ENCODE measurements at regions not wholly inside any gene's neighbourhood (a gene's known extent, or its start where the extent isn't known, plus 50 kb on each side); places are given as distances from the start of the nearest gene placed in this dataset.
"Not testable (repeated sequence)": the region's sequence is repeated elsewhere in the genome, so short reads cannot be mapped to it uniquely, and the experiment has no call there.

DNA sequence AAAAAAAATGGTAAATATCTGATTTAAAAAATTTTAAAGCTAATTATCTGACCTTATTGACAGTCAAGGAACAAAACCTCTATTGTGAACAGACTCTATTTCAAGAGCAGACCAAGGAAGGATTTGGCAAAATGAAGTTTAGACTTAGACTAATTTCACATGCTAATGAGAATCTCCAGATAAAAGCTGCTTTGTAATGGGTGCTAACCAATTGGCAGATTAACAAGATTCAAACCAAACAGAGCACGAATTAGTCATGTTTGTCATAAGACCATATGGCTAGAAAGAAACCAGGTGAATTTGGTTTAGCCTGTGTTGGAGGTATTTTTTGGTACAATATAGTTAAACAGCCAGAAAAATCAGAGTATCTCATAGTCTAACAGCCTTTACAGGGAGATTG, 429.1 kb upstream of the NFE2L3 start:
- peak; percentile 17 for DNase-seq

DNA sequence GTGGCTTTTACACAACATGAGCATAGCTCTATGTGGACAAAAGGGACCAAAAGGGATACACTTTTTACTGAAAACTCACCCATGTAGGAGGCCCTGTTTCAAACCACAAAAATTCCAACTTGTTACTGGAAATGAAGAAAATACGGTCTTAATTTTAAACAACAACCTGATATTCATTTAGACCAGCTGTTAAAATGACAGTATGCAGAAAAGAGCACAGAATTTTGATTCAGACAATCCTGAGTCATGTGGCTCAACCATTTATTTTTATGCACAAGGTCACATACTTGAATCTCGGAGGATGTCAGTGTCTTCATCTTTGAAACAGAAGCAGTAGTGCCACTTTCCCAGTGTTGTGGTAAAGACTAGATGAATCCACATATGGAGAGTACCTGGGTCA, 426.5 kb upstream of the NFE2L3 start:
- no peak for DNase-seq

DNA sequence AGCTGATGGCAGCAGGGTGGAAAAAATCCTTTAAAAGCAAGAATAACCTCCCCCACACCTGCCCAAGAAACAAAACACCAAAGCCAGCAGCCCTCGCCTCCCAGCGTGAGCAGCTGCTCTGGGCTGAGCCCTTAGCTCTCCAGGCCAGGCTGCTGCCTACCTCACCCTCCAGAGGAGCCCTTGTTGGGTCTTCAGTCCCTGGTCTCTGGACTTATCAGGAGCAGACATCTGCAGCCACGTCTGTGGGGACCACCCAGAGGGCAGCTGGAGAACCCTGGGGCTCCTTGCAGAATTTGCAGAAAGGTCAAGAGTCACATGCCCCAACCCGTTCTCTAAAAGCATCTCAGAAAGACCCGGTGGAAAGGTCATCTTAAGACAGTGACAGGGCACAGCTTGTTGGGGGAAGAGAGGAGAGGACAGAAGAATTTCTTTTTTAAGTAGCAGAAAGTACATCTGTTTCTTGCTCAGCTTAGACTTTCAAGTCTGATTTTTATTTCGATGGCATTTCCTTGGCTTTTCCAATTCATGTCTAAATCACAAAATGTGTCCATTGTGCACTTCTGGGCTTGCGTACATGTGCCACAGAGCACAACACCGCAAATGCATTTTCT, 425.7 kb upstream of the NFE2L3 start:
- DNase-seq, result peak; percentile 73

DNA sequence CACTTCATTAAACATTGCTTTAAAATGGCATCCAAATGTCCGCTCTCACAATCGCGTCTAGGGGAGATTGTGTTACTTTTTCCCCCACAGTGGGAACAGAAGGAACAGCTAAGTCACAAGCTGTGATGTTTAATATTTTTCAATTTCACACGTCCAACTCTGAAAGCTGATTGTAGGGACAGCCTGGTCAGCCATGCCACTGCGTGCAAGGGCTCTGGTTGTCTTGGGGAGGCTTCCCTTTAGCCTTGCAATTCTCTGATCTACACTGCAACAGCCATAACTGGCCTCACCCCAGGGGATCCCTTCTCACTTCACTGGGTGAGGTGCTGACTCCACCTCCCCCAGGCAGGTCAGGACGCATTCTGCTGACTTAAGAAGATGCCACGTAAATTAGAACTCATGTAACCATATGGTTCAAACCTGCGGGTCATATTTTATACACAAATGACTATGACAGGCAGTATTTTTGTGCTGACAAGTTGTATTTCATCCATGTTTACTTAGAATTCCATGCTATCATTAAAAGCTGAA, 425.2 kb upstream of the NFE2L3 start:
- DNase-seq, result peak; percentile 93

DNA sequence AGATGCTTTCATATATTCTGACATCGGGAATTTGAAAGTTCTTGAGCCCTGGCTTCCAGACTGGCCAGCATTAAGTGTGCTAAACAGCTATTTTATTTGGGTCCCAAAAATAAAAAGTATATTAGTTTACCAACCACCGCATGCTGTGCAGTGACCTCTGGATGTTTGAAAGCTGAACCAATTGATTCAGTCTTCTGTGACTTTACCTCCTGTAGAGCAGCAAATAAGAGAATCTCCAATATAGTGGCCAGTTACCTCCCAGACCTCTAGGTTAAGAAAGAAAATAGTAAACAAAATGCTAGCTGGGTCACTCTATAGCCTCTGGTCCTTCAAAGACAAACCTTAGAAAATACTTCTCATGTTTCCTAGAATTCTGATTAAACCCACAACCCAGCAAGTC, 424.6 kb upstream of the NFE2L3 start:
- DNase-seq, result no peak

DNA sequence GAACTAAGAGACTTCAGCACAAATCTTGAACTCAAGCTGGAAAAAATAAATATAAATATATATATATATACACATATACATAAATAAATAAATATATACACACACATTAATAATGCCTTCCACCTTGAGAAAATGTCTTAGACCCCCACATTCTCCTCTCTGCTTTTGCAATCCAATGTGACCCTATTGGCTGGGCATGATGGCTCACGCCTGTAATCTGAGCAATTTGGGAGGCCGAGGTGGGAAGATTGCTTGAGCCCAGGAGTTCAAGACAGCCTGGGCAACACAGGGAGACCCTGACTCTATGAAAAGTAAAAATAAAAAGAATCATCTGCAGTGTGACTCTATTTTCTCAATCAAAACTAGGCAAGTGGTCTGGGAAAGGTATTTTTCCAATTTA, 424.1 kb upstream of the NFE2L3 start:
- DNase-seq, result no peak

DNA sequence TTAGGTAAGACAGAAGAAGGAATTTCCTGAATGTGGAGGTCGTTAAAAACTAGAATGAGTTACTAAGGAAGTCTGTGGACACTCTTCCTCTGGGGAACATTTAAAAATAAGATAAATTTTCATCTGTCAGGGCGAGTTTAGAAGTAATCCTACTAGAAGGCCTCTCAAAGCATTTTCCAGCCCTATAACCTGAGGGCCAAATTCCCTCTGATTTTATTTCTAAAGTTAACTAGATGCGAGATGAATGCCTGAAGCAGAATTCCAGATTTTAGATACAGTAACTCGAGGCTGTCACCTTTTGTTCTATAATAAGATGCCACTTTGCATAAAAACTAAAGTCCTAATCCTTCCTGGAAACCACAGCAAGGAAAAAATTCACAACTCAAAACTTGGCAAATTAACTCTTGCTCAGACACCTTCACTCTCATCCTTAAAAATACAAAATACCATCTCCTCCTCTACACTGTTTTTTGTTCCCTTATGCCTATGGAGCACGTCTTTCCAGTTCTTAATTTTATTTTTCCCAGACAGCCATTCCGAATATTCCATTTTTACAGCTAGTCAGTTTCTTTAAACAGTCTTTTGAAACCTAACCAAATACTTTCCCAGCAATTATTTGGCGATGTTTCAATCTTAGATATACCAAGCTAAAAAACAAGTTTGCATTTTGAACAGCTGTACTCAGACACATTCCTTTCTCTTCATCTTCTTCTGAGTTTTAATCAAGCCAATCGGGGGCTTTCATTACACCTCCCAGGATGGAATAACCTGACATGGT, 420.7 kb upstream of the NFE2L3 start:
- DNase-seq, result no peak

DNA sequence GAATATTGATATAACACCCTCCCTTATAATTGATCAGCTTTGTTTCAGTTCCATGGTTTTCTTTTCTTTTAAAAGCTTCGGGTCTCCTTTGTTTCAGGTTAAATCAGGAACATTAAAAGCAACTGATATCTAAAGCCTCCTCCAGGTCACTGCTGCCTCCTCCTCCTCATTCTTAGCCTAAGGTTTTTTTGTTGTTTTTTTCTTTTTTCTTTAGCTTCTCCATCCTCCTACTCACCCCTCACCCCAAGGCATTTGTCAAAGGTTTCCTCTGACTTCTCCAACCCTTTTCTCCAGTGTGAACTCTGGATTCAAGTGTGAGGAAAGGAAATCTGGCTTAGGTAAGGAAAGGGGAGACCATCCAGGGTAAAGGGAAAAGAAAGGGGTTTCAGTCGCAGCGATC, 420.2 kb upstream of the NFE2L3 start:
- no peak for DNase-seq

DNA sequence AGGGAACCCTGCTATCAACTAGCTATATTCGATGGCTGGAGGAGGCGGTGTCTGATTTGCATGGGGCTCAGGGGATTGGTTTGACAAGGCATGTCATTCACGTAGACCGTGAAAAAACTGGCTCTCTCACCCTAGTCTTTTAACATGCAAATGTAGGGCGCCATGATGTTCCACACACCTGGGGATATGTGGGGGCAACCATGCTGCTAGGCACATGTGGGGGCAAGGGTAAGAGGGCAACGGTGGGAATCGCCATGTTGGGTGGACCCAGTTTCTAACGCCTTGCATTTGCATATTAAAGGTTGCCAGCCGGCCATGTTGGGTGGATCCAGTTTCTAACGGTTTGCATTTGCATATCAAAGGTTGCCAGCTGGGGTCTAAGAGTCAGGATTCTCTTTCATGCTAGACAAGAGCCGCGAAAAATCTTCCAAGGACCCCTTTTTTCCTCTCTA, 419.2 kb upstream of the NFE2L3 start:
- no peak for DNase-seq

DNA sequence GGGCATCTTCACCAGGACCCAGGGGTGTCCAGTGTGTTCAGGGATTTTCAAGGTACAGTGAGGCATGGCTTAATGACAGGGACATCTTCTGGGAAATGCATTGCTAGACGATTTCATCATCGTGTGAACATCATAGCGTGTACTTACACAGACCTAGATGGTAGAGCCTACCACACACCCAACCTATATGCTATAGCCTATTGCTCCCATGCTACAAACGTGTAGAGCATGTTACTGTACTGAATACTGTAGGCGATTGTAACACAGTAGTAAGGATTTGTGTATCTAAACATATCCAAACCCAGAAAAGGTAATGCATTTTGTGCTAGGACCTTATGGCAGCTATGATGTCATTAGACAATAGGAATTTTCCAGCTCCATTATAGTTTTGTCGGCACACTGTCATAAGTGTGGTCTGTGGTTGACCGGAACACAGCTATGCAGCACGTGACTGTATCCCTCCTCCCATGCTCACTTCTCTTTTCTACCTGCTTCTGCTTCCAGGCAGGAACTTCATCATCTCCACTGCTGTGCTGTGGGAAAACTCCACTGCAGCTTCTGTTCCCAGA, 416.2 kb upstream of the NFE2L3 start:
- DNase-seq, result no peak

DNA sequence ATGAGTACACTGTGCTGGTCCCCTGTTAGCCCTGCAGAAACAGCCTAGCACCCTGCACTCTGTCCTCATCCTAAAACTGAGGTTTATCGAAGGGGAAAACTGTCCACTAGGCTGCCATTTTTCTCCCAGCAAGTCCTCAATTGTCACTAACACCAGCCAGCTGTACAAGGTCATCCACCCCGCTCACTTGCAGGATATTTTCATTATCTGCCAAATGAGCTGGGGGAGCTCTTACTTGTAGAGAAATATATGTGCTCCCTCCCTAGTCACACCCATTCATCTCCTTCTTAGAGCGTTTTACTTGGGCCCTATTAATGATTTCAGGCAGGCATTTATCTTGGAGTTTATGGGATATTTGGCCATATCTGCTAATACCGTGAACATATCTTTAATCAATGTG, 413.5 kb upstream of the NFE2L3 start:
- DNase-seq, result no peak

DNA sequence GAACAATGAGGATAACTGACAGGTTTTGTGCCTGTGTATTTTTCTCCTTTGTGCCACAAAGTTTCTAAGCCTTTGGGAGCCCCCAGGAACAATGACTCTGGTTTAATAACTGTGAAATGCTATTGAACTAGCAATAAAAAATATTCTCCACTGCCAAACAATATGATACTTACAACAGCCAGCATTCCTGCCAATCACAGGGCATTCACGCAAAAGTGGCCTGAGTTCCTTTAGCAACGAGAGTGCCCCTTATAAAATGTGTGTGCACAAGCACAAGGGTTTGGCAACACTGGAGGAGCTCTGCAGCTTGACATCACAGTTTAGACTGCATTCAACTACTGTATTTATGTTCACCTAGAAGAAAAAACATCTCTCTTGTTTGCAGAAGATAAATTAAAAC, 412.9 kb upstream of the NFE2L3 start:
- no peak for DNase-seq

DNA sequence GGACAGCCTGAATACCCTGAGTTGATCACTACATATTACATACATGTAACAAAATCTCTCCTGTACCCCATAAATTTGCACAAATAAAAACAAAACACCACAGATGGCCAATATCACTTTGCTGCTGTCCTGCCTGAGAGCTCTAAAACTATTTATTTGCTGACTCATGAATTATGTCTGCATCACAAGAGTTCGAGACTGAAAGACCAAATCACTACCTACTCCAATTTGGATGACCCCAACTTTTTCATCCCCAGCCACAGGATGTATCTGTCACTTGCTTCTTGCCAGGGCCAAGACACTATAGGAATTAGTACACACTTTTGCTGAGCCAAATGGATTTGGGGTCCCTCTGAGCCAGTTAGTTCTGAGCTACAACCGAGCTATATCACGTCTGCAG, 409.7 kb upstream of the NFE2L3 start:
- DNase-seq, result no peak

DNA sequence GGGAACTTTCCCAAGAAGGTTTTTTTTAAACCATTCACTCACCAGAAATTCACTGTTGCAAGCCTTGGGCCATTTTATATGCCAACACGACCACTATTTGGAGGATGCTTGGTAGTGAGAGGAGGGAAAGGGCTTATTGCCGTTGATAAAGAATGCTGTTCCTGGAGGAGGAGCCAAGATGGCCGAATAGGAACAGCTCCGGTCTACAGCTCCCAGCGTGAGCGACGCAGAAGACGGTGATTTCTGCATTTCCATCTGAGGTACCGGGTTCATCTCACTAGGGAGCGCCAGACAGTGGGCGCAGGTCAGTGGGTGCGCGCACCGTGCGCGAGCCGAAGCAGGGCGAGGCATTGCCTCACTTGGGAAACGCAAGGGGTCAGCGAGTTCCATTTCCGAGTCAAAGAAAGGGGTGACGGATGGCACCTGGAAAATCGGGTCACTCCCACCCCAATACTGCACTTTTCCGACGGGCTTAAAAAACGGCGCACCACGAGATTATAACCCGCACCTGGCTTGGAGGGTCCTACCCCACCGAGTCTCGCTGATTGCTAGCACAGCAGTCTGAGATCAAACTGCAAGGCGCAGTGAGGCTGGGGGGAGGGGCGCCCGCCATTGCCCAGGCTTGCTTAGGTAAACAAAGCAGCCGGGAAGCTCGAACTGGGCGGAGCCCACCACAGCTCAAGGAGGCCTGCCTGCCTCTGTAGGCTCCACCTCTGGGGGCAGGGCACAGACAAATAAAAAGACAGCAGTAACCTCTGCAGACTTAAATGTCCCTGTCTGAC, 408.1 kb upstream of the NFE2L3 start:
- DNase-seq, result not testable (repeated sequence)

DNA sequence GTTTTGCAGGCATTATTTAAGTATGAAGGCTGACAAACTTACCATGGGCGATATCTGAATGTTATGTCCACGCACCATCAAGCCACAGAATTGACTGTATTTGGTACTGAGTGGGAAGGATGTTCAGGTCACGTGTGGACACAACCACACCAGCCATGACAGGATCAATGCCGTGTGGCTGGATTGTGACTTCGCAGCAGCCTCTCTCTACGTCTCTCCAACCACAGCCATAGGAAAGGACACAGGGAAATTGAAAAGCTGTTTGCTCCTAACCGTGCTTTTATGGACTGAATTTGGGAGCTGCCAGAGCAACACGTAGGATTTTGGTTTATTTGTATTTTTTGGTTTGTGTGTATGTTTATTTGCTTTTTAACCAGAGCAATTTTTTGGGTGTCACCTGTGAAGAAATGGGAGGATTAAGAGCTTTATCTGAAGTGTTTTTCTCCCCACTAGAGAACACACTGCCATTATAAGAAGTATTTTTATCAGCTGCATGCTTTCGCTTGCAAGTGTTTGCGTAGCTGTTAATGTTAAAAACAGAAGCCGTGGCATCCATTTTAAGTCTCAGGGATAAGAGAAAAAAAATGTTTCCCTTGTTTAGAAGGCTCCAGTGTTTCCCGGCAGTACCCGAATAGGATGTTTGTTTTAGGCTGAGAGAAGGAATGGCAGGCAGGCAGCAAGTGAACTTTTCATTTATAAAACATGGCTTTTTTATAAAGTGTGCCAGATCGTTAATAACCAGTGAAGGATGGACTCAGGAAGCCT, 401.1 kb upstream of the NFE2L3 start:
- DNase-seq, result no peak

DNA sequence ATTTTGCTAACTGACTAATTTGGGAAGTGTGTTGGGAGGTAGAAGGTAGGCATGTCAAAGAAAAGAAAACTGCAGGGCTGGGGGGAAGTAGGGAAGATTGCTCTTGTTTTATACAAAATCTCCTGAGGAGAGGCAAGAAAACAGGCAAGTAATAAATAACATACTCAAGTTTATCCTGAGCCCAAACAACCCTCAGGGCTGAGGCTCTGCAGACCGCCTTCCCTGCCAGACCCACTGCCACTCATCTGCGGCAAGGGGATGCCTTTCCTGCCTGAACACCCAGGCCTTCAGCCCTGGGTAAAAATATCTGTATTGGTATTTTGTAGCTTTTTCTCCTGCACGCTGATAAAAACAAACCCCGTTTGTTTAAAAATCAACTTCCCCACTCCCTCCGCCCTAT, 399.8 kb upstream of the NFE2L3 start:
- DNase-seq, result no peak

DNA sequence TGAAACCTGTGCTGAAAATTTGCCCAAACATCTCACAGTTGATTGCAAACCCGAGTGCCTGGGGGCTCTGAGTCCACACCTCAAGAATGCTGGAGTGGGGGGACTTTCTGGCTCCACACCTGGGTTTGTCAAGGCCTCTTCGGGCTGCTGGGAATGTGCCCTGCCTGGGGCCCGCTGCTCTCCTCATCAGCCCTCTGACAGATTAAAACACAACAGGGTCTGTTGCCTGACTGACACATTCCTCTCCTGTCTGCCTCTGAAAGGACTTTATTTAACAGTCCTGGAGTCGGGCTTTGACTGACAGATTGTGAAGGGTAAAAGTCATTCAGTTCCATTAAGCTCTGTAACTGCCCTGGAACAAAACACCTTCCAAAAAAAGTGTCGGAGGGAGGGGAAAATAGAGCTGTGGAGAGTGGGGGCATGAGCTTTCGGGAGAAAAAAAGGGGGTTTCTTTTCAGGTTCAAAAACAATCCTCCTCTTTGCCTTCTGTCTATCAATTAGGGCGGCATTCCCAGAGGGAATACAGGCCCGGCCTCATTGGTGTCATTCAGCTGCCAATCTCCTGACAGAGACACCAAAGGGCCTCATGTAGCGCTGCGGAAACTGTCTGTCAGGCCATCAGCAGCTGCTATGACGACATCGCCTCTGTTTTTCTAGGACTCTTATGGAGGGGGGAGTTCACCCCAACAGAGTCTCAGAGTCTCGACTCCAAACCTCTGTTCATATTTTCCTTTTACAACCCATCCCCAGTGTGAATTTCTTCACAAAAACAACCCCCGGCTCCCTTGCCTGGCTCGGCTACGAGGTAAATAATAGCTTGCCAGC, 398.8 kb upstream of the NFE2L3 start:
- DNase-seq, result peak; percentile 96

DNA sequence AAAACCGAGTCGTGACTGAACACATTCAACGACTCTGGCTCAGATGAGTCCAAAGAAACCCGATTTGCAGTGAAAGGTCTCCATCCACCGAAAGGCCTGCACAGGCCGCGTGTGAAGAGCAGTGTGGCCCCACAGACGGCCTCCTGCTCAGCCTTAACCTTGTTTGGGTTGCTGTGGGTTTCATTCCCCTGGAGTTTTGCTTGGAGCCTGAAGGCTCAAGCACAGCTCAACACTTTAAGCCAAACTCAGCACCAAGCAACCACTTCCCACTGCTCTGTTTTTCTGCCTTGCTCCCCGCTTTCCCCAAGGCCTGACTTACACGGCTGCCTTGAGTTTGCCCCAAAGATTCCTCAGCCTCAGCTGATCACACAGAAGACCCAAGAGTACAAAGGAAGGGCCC, 398.2 kb upstream of the NFE2L3 start:
- DNase-seq, result no peak

DNA sequence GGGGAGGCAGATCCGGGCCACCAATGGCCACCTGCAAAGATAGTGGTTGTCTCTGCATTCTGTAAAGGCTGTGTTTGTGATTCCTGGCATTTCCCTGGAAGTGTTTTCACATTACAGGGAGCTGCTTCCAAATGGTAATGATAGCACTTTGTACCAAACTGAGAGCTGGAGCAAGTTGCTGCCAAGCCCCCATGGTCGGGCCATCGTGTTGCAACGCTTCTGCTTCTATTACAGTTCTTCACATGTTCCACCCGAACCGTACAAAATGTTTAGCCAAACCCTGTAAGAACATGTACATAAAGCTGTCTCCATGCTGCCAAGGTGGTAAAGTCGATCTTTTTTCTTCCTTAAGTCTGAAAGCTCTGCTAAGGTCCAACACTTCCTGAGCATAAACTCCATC, 397.7 kb upstream of the NFE2L3 start:
- DNase-seq, result no peak

DNA sequence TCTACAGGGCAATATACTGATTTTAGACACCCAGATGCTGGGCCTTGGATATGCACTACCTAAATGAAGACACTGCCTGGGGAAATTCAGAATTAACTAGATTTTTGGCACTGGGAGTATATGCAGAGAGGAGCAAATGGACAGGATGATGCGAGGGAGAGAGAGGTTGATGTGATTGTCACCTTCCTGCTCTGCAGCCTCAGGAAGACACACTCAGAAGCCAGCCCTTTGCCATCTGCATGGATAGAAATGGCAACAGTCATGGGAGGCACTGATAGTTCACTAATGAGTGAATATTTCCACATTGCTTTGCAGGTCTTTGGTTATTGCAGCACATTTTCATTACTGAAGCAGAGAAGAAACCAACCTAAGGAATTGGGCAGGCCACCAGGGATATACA, 397.2 kb upstream of the NFE2L3 start:
- DNase-seq, result no peak

DNA sequence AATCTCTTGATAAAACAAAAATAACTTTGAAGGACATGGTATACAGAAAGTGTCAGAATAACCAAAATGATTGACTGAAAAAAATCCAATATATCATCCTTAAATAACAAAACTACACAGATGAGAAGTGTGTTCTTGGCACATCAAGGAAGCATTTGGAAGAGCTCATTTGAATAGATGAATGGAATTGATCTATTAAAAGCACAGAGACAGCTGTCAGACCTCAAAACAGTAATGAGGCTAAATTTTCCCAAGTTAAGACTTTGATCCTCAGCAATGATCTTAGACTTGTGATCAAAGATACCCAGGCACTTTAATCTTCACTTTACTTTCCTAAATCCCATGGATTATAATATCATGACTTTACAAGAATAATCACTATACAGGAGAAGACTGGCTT, 395.4 kb upstream of the NFE2L3 start:
- DNase-seq, result no peak

DNA sequence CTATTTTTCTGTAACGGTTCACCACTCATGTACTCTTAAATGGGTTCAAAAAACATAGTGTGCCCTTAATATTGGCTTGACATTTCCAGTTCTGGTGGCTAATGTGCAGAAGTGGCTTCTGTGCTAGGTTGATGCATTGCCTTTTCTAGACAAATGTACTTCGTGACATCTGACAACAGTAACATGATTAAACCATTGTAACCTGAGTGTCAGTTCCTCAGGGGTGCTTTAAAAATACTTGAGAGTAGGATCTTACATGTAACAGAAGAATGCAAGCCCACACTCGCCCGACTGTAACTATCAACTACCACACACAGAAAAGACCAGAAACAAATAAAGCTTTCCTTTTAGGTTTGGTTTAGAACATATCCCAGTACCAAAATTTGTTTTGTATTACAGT, 393.4 kb upstream of the NFE2L3 start:
- DNase-seq, result peak; percentile 77
